GM18907 (cell line): ENCODE measurements at regions not wholly inside any gene's neighbourhood (a gene's known extent, or its start where the extent isn't known, plus 50 kb on each side); places are given as distances from the start of the nearest gene placed in this dataset.

Experiments
- ATAC-seq: cut with Tn5 transposase; IDR thresholded peaks from one replicate; pipeline ENCODE4 v1.9.1; 2021; ENCODE audit warnings: mild to moderate bottlenecking, moderate library complexity; ENCODE audit not compliant: unreplicated experiment

DNA sequence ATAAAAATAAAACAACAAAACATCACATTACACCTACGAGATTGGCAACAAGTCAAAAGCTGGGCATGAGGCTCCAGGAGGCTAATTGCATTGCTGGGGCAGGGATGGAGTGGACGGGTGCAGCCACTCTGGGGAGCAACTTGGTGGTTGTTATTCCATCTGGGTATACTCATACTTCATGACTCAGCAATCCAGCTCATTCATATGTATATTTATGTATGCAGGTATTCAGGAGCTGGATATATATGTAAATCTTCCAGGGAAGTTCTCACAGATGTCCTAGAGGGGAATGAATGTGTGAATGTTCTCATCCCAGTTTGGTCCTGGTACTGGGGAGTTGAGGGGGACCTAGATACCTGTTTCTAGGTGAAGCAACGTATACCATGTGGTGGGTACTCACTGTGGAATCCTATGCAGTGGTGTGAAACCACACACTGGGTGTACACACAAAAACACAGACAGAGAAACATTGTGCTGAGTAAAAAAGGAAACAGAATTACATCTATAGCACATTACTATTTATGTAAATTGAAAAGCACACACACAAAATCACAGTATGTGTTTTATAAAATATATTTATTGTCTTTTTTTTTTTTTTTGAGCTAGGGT, 79.7 kb upstream of the RAB4A start:
- ATAC-seq = no peak

DNA sequence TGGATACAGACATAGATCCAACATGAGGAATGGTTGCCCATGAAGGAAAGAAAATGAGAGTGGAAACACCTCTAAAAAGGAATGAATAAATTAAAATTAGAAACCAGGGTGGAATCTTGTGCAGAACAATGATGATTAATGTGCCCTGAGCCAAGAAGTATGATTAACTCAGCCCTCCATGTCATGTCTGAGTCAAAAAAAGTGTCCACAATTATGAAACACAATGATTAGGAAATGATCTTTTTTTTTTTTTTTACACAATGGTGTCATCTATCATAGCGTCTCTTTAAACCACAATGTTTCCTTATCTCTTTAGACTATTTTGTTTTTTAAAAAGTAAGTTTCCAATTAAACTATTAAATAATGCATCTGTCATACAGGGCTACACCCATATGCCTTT, 78.9 kb upstream of the RAB4A start:
- no peak for ATAC-seq

DNA sequence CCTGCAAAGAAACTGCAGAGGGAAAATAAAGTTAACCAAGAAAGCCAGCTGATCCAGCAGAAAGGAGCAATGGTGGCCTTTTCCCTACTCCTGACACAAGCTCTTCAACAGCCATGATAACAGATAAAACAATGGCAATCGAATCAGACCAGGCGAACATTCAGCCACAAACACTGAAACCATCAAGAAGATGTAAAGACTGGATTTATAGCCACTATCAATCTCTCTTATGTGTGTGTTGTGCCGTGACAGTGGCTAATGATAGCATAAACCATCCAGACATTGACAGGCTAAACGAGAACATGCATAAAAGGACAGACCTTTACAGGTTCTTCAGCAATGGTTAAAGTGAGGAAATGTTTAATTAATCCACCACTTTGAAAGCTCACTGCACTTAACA, 78.1 kb upstream of the RAB4A start:
- ATAC-seq = no peak

DNA sequence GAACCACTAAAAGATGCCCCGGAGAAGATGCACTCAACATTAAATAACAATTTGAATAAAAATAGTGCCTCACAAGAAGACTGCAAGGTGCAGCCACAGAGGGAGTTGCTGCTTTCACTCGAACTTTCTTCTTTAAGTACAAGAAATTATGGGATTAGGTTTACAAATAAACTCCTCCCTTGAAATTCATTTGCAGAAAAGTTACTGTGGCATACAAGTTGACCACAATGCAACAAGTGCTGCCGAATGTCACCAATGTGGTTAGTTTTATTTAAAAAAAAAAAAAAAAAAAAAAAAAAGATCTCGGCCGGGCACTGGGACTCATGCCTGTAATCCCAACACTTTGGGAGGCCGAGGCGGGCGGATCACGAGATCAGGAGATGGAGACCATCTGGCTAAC, 76.8 kb upstream of the RAB4A start:
- ATAC-seq = no peak

DNA sequence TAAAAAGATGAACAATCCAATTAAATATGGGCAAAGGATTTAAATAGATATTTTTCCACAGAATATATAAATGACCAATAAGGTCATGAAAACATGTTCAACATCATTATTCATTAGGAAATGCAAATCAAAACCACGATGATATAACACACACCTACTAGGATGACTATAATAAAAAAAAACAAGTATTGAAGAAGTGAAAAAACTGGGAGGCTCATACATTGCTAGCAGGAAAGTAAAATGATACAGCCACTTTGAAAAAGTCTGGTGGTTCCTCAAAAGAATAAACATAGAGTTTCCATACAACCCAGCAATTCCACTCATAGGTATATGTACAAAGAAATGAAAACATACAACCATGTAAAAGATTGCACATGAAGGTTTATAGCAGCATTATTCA, 75.7 kb upstream of the RAB4A start:
- ATAC-seq = no peak

DNA sequence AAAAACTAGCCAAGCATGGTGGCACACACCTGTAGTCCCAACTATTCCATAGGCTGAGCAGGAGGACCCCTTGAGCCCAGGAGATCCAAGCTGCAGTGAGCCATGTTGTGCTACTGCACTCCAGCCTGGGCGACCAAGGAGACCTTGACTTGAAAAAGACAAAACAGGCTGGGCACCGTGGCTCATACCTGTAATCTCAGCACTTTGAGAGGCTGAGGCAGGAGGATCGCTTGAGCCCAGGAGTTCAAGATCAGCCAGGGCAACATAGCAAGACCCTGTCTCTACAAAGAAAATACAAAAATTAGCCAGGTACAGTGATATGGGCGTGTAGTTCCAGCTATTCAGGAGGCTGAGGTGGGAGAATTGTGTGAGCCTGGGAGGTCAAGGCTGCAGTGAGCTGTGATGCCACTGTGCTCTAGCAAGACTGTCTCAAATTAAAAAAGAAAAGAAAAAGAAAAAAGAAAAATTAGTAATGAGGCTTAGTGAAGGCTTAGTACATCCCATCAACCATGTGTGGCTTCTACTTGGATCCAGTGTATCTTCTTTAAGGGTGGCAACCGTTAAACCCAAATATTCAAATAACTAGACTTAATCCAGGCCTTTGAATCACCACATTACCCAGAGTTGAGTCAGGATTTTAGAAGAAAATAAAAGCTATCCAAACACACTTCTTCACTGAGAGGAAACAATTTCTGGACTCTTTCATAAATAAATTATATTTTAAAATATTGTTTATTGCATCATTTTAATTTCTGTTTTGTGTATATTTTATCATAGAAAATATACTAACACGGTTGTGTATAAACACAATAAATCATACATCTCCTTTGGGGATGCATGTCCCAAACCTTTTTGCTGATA, 74.3 kb upstream of the RAB4A start:
- no peak for ATAC-seq

DNA sequence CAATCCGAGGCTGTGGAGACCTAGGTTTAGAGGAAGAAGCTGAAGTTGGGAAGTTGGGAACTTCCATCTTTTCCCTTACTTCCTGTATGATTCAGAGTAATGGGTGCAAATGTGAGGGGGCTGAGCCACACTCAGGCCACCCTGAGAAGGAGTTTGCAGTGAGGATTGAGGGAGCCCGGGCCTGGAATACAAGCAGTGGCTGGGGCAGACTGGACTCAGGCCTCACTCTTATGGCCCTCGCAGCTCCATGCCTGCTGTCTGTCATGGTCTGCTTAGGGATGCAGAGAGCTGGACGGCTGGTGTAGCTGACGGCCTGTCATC, 73.7 kb upstream of the RAB4A start:
- ATAC-seq = no peak

DNA sequence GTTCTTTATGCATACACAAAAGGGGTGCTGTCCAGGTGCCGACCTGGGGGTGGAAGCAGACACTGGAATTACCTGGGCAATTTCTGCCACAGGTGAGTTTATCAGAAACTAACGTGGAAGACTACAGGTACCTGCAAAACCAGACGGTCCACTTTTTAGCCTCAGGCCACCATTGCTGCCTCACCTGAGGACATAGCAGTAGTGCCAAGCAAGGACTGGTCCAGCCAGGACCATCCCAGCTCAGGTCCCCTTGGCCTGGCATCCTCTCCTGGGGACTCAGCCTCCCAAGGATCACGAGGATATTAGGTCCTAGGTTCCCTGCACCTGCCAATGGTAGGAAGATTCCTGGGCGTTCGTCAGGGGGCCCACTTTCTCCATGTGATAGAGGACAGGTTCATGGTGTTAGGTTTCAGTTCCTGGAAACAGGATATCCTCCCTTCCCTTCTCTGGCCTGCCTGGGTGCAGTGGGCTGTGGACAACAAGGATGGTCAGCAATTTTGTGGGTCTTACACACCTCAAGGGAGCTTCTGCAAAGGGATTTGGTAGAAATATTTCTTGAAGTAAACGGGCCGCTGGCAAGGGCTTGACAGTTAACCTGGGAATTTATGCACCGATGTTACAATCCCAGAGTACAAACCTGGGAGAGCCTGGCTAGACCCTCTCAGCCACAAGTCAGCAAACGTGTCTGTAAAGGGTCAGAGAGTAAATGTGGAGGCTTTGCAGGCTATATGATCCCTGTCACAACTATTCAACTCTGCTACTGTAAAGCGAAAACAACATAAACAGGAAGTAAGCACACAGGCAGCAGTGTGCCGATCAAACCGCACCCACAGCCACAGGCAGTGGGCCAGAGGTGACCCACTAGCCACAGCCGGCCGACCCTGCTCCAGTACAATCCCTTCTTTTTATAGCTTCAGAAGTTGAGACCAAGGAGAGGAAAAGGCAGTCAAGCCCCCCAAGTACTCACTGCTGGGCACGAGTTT, 71.4 kb upstream of the RAB4A start:
- ATAC-seq = no peak

DNA sequence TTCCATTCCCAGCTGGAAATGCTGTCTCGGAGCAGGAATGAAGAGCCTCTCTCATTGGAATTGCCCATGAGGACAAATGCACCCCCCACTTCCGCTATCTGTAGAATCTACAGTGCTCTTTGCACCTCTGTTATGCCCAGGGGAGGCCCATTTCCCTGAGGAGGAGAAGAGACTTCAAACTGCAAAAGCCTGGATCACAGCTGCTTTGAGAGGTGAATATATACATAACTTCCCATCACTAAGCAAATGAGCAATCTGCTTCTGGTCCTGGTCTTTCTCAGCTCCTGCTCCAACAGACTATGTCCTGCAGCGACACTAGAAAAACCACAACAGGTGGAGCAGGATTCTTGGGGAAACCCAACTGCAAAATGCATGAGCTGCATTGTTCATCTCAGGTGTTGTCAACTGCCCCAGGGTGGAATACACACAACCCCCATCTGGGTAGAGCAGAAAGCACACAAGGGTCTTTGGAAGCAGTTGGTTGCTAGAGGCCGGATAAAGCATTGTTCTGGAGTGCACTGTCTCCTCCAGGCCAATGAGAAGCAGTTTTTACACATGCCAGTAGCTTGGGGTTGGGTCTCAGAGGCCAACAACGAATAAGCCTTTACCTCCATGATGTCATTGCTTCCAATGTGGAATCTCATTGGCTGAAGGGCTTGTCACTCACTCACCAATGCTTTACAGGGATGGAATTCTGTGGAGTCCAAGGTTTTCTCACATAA, 67.7 kb upstream of the RAB4A start:
- no peak for ATAC-seq

DNA sequence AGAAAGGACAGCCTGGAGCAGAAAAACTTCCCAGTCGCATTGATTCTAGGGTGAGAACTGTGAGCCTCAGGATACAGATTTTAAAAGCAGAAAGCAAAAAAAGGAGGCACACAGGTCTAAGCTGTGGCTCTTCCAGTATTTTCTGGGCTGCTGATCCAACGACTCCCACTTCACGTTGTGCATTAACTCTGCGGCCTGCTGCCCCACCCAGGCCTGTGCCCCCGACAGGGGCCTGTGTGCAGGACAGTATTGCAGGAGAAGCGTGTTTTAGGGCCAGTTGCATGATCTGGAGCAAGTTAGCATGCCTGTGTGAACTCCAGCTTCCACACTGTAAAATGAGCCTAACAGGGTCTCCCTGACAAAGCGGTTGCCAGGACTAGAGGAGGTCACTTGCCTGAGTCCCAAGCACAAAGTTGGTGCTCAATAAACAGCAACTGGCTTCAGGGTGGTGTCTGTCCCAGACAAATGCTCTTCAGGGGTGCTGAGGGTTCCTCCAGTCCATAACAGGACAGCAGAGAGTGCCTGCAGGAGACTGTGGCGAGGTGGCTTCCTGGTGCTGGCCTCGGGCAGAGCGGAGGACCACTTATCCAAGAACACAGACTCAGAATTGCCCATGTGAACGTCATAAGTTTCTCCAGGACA, 66.8 kb upstream of the RAB4A start:
- no peak for ATAC-seq

DNA sequence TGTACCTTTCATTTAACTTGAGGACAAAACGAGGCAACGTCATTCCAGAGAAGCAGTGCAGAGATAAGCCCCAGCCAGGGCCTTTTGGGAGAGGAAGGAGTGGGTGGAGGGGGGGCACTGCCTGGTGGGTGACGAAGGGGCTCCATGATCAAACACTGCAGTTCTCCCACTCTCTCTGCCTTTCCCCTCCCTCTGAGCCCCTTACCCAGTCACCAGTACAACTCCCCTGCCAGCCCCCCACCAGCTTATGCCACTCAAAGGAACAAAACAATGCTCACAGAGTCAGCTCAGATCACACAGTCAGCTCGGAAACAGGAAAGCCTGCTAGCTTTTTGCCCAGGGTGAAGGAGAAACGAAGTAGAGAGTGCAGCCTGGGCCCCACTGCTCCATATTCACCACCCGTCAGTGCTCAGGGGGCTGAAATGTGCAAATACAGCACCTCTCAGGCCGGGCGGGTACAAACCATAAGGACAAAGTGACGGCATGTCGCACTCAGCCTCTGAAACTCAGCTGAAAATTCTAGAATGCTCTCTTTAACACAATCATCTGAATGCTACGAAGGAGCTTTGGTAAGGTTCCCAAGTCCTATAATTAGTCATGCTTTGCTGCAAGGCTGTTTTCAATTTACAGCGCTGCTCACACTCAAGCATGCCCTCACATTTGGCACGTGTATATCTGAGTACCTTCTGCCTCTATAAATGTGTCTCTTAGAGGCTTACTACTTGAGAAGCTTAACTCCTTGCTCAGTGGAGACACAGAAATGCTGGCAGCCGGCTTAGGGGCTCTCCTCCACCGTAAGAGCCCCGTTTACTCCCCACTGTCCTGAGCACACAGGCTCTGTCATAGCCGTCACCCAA, 65.8 kb upstream of the RAB4A start:
- ATAC-seq = no peak

DNA sequence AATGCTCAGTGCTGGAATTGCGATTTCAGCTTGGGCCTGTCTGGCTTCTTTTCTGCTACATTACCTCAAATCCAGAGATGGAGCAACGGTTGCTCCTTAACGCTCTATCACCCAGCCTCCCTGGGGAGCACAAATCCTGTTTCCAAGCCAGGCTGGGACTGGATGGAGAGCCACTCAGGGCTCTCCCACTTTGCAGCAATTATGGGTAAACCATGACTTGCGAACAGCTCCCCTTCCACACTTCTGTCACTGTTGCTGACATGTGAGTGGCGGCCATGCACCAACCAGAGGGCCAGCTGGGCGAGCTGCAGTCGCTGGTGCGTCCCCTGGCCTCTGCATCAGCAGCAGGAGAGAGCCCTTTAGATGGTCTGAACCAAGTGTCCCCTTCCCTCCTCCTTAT, 65.1 kb upstream of the RAB4A start:
- ATAC-seq = no peak

DNA sequence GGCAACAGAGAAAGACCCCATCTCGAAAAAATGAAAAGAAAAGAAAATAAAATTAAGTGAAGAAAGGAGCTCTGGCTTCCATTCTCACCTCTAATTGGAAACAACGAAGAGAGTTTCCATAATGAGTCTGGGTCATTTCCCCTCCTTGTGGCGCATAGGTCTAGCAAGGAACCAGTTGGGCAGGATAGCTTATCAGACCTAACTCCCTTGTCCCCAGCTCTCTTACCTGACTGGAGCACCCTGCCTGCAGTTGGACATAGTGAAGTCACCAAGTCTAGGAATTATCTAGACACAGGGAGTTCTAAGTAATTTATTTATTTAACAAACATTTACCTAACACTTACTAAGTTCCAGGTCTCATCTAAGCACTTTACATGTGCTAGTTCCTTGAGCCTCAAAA, 63.0 kb upstream of the RAB4A start:
- ATAC-seq = no peak

DNA sequence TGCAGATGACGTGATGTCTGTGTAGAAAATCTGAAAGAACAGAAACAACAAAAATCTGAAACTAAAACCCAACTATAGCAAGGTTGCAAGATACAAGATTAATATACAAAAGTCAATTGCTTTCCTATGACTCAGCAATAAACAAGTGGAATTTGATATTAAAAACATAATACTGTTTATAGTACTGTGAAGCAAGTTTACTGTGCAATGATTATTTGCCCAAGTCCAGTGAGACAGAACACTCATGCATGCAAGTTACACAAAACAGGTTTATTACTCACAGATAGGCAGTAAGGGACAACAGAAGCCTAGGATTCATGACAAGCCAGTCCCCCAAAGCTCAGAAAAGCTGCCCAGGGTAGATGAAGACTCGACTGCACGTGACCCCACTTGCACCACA, 62.4 kb upstream of the RAB4A start:
- no peak for ATAC-seq

DNA sequence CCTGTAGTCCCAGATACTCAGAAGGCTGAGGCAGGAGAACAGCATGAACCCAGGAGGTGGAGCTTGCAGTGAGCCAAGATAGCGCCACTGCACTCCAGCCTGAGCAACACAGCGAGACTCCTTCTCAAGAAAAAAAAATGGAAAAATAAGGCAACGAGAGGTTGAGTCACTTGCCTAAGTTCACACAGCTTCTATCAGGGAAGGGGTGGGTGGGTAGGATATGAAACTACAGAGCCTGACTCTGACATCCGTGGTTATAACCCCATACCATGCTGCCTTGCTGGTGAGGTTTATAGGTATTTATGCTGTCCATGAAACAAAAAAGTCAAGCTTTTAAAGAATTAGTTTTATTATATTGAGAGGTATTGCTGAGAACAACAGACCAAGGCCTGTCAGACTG, 61.5 kb upstream of the RAB4A start:
- no peak for ATAC-seq

DNA sequence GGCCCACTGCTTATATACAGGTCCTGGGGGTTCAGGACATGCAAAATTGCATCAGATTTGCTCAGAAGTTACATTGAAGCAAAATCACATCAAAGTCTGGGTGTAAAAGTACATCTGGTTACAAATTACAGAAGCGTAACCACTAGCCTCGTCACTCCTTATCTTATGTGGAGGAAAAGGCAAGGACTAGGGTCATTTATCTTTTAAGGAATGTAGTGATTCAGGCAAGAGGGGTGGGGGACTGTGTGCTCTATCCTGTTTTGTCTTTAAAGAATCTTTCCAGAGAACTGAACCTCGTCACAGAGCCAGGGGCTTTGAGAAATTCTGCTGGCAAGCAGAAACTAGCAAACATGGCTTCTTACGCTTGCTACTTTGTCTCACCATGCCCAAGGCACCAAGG, 61.1 kb upstream of the RAB4A start:
- no peak for ATAC-seq

DNA sequence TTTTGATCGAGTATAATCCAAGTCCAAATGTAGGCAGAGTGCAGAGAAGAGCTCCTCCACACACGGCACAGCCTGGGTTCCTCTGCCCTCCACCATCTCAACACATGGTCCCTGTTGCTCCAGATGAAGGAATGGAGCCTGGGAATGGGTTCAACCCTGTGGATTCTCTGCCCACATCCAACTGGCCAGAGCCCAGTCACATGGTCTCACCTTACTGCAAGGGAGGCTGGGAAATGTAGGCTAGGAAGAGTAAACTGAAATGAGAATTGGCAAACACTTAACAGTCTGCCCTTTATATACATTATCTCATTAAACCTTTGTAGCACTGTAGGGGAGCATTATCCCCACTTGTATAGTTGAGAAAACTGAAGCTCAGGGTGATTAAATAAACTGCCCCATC, 60.1 kb upstream of the RAB4A start:
- no peak for ATAC-seq

DNA sequence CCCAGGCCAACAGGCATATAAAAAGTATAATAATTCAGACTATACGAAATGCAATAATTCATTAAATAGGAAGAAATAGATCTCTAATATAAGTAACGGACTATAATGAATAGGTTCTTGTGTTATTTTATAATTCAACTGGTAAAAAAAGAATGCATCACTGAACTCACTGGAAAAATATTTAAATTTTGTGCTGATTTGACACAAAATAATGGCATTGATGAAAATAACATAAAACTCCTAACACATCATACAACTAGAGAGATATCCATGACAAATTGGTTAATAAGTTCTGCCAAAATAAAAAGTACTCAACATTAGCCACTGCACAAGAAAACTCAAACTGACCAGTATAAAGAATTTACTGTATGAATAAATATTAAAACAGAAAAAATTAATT, 57.1 kb upstream of the RAB4A start:
- no peak for ATAC-seq

DNA sequence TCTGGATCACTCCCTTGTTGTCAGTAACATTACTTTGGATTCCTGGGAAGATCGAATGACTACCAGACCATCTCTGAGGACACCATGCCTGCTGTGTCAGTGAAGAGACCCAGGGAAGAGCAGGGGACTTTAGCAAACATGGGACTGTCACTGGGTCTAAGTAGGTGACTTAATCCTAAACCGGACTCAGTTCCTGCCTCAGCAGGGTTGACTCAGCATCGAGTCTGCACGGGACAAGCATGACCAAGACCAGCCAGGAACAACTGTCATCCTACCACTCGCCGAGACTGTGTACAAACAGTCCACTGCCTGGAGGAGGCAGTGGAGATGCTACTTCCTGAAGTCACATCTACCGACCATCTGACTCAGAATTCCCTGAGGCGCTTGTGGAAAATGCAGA, 53.2 kb upstream of the RAB4A start:
- no peak for ATAC-seq

DNA sequence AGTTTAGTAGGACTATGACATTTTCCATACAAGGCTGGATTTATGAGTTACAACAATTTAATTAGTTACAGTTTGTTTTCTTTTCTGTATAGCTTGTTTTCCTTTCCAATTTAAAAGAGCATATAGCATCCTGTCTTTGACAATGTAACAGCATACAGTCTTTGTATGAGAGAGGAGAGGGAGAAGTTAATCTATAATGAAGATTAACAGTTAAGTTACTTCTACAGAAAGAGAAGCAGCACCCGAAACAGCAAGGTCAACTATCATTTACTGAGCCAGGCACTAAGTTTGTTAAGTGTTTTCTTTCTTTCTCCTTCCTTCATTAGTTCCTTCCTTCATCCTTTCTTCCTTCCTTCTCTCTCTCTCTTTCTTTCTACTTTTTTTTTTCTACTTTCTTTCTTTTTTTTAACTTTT, 52.3 kb upstream of the RAB4A start:
- ATAC-seq = no peak
